ENCODE measurements at regions not wholly inside any gene's neighbourhood (a gene's known extent, or its start where the extent isn't known, plus 50 kb on each side); places are given as distances from the start of the nearest gene placed in this dataset.

DNA sequence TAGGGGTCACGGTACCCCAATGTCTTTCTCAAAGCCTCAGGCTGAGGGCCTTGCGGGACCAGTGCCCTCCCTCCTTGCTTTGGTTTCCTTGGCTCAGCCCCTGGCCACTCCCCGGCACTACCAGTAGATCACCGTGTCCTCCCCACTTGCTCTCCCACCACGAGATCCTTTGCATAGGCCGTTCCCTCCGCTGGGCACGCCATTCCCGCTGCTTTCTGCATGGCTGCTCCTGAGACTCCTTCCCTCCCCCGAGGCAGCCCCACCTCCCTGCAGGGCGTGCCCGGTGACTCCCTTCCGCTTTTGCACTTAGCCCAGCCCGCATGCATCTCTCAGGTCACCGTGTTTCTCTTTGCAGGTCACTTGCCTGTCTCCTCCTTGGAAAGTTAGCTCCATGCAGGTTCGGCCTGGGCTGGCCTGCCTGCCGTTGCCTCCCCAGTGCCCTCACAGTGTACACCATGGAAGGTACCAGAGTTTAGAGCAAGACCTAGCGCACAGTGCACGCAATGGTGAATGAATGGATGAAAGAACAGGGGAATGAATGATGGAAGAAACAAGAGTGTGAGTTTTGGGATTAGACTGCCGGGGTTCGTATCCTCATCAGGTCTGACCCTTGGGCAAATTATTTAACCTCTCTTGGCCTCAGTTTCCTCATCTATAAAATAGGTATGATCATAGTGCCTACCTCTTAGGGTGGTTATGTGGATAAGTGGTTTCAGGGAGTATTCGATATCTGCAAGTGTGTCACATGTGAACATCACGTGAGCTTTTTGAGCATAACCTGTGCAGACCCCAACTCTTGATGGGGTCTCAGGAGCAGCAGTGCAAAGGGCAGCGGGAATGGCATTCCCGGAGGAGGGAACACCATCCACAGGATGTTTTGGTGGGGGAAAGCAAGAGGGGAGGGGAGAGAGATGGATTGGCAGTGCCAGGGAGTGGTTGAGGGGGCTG is 214.3 kb downstream of the C9orf50 start:
- TF ChIP-seq POLR2AphosphoS5 (IDR thresholded peaks at IDR 0.05) (no peak), POLR2A (IDR thresholded peaks at IDR 0.05) (no peak), EP300 (IDR thresholded peaks at IDR 0.05) (no peak)
- TF ChIP-seq, protein P1, sequence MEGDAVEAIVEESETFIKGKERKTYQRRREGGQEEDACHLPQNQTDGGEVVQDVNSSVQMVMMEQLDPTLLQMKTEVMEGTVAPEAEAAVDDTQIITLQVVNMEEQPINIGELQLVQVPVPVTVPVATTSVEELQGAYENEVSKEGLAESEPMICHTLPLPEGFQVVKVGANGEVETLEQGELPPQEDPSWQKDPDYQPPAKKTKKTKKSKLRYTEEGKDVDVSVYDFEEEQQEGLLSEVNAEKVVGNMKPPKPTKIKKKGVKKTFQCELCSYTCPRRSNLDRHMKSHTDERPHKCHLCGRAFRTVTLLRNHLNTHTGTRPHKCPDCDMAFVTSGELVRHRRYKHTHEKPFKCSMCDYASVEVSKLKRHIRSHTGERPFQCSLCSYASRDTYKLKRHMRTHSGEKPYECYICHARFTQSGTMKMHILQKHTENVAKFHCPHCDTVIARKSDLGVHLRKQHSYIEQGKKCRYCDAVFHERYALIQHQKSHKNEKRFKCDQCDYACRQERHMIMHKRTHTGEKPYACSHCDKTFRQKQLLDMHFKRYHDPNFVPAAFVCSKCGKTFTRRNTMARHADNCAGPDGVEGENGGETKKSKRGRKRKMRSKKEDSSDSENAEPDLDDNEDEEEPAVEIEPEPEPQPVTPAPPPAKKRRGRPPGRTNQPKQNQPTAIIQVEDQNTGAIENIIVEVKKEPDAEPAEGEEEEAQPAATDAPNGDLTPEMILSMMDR (IDR thresholded peaks at IDR 0.05), result no peak
